ENCODE measurements at regions not wholly inside any gene's neighbourhood (a gene's known extent, or its start where the extent isn't known, plus 50 kb on each side); places are given as distances from the start of the nearest gene placed in this dataset.

GRCh38 chr4:138420471-138420870 lies 178.3 kb upstream of the SLC7A11 start:
- TF ChIP-seq YY1 (IDR thresholded peaks at IDR 0.05; ENCODE audit: insufficient read depth, insufficient read length) (no peak), SUZ12 (IDR thresholded peaks at IDR 0.05; ENCODE audit: extremely low read depth, insufficient read depth, insufficient read length) (no peak)
